NCI-H345 (cell line): ENCODE measurements at regions not wholly inside any gene's neighbourhood (a gene's known extent, or its start where the extent isn't known, plus 50 kb on each side); places are given as distances from the start of the nearest gene placed in this dataset.

Experiments used
- DNase-seq: peaks from one replicate; lab custom pipeline; 2025; lab: John Stamatoyannopoulos, UW

DNA sequence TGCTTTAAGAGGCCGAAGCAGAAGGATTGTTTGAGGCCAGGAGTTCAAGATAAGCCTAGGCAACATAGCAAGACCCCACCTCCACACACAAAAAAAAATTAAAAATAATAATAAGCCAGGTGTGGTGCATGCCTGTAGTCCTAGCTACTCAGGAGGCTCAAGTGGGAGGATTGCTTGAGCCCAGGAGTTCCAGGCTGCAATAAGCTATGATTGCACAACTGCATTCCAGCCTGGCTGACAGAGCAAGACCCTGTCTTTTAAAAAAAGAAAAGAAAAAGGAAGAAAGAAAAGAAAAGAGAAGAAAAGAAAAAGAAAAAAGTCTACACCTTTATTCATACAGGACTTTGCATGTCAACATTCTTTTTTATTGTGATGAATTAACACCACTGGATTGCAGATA is 2125.8 kb downstream of the MAT2B start:
- no peak for DNase-seq

DNA sequence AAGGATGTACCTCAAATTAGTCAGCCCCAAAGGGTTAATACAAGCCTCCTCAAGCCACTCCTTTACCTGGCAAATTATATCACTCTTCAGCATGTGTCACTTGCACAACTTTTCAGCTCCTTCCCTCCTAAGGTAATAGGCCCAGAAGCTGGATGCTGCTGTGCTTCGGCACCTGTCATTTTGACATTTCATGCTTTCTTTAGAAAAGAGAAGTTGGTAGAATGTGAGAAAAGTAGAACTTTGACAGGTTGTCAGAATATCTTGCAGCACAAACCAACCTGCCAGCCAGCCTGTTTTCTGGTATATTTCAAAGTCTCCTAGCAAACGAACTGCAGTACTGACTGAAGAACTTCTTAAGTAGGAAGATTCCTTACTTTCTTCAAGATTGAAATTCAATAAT is 2136.9 kb downstream of the MAT2B start:
- DNase-seq, result no peak

DNA sequence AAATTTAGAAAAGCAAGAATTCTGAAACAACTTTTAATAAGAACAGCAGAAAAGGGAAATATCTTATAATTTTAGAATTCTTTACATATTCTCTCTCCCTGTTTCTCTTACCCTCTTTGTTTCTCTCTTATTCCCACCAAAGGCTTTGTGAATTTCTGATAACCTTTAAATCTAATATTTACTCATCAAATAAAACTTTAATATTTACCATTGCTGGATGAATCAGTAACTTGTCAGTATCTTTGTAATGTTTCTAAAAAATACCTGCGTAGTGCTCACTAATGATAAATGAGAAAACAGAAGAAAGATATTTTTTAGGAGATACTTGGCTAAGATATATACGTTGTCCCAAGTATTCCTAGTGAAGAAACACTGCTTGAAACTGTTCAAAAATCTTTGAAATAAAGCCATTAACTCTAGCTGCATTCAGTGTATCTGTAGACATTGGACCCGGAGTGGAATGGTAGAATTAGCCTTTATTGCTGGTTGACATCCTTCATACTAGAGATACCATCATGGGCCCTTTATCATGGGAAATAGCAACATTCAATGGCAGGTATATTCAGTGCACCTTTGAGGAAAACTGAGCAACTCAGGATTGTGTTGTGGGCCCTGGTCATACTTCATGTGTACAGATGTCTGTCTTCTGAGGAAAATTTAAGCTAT is 2160.4 kb downstream of the MAT2B start:
- no peak for DNase-seq

DNA sequence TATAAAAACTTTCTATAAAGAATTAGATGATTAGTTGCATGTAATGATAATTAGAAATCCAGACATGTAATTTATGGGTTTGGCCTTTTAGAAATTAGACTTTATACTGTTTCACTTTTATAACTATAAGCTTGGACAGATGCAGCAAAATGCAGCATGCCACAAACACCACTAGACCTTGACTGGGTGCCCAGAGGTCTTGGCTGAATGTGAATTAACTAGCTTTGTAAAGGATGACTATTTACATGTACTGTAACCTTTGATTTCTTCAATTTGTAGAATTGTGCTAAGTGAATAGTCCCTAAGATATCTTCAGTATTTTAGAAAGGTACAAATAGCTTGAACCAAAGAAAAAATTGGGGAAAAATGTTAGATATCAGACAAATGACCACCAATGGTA is 2168.1 kb downstream of the MAT2B start:
- no peak for DNase-seq

DNA sequence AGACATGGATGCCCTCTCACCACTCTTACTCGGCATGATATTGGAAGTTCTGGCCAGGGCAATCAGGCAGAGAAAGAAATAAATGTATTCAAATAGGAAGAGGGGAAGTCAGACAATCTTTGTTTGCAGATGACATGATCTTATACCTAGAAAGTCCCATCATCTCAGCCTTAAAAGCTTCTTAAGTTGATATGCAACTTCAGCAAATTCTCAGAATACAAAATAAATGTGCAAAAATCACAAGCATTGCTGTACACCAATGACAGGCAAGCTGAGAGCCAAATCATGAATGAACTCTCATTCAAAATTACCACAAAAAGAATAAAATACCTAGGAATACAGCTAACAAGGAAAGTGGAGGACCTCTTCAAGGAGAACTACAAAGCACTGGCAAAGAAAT is 2190.4 kb downstream of the MAT2B start:
- DNase-seq, result no peak

DNA sequence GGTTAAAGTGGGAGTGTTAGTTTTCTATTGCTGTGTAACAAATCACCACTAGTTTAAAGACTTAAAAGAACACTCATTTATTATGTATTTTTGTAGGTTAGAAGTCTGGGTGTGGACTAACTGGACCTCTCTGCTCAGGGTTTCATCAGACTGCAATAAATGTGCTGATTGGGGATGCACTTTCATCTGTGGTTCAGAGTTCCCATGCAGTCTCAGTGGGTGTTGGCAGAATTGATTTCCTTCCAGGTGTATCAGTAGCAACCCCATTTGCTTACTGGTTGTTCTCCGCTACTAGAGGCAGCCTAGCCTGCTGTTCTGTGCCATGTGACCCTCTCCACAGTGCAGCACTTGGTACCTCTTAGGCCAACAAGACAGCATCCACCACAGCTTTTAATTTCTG is 2200.5 kb downstream of the MAT2B start:
- DNase-seq, result no peak

DNA sequence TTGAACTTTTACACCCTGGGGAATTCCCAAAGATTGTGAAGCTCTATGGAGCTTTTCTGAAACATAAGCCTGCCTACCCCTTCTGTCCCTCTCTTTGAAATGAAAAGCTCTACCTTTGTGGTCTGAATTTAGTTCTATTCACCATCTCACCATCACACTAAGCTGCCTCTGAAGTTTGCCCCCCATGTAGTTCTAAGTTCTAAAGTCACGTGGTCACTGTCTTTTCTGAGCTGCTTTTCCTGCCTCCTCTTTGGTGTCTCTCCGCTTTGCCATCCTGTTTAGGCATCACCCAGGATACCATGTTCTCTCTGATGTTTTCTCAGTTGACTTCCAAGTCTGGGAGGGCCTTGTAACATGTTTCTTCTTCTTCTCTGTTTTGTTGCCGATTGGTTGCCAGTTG is 2206.6 kb downstream of the MAT2B start:
- DNase-seq, result no peak

DNA sequence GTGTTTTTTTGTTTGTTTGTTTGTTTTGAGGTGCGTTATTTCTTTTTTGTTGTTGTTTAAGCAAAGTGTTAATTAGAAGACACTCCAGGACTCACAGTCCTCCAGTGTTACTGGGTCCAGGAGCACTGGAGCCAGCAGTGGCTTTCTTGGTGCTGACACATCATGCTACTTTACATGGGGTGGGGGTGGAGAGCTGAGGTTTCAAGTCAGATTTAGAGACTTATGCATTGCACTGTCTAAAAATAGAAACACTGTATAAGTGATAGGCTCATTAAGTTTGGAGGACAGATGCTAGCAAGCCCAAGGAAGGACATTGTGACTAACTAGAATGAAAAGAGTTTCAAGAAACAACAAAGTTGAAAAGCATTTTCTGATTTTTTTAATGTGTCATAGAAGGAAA is 2209.2 kb downstream of the MAT2B start:
- no peak for DNase-seq

DNA sequence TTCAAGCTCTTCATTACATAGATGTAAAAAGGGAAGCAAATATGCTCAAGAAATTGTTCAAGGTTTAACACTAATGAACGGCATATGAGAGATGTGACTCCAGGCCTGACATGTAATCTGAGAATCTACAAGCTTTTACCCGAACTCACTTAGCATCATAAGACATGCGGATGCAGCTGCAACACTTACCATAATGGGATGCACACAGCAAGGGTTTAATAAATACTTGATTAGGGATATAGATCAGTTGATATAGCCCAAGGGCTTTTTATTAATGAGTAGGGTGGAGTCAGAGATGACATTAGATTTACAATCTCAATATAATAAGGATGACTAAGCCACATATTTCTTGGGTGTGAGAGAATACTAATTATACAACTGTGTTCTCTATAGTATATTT is 2215.5 kb downstream of the MAT2B start:
- DNase-seq, result no peak

DNA sequence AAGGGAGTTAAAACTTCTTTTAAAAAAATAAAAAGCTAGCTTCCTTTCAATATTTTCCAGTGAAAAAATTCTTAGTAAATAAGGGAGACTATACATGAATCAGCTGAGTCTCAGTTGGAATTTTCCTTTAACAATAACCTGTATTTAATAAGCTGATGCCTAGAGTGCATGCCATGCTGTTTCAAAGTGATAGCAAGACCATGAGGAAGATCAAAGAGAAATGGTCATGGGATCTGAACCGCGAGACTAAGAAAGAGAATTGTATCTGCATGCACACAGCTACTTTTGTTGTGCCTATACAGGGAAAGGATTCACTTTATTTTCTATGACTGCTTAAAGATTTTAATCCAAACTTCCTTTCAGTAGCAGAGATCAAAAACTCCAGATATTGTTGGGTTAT is 2217.0 kb downstream of the MAT2B start:
- DNase-seq, result no peak

DNA sequence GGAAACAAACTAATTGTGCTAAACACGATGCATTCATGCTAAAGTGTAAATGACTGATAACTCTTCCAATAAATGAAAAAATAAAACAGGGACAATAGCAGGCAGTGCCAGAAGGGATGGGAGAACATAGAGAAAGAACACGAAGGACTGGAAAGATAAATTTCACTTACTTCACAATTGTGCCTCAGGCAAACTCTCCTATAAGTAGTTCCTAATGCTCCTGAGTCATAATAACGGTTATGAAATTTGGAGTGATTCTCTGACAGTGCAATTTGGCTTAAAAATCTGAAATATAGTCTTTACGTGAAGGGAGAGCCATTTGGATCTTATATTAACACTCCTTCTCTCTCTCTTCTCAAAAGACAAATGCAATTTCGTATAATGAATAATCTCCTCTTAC is 2218.5 kb downstream of the MAT2B start:
- no peak for DNase-seq

DNA sequence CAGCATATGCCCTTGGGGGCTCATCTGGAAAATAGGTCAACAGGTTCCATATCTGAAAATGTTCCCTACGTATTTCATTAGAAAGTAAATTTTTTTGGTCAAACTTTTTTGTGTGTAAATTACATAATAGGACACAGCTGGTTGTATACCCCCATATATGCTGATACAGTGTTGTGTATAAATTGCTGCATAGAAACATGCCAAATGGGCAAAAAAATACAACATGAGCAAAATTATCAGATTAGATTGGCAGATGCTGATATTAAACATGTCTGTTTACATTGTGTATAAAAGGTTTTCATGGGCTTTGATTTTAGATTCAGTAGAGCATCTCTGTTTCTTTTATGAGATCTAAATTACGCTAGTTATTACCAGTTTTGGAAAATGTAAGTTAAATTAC is 2223.0 kb downstream of the MAT2B start:
- DNase-seq, result no peak

DNA sequence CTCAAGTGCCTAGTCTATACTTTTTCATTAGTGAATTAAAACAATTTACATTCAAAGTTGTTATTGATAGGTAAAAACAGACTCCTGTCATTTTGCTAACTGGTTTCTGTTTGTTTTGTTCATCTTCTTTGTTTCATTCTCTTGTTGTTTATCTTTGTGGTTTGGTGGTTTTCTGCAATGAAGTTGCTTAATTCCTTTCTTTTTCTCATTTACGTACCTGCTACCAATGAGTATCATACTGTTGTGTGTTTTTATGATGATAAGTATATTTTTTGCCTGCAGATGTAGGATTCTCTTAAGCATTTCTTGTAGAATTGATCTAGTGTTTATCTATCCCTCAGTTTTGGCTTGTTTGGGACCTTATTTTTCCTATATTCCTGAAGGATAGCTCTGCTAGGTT is 2230.0 kb downstream of the MAT2B start:
- no peak for DNase-seq

DNA sequence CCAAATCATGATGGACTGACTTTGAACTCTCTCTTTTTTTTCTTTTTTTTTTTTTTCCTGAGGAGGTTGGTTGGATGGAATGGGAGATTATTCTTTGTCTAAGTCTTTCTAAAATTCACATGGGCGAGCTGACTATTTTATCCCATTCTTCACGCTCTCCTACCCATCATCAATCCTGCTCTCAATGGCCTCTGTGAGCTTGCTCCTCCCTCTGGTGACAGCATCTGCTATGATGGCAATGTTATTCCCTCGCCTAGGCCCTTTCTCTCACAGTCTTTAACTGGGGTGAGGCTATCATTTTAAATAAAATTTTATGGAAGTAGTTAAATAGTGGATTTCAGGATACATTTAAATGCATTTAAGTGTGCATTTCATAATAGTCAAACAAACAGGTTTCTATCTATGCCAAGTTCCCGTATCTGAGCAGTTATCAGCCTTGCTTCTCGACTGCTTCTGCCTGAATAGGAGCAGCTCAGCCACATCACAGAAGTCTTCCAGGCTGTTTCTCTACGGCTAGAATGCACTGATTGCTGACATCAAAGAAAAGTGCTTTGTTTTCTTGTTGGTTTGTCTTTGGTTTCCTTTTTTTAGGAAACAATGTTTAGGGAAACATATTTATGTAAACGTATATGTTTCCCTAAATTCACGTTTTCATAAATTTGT is 2233.8 kb downstream of the MAT2B start:
- DNase-seq, result no peak

DNA sequence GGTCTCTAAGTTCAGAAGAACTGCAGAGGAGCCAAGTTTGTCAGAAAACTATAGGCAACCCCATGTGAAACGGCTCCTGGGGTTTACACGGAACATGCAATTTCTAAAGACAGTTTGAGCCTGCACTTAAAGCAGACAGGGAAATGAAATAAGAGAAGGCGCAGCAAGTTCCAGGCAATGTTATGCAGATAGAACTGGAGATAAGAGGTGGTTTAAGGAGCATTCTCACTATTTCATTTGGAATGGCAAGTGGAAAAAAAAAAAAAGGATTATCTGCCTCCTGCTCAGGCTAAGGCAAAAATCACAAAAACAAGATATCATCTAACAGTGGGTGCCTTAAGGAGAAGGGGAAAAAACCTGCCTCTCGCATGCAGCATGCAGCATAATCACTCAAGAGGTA is 2252.4 kb downstream of the MAT2B start:
- DNase-seq, result no peak

DNA sequence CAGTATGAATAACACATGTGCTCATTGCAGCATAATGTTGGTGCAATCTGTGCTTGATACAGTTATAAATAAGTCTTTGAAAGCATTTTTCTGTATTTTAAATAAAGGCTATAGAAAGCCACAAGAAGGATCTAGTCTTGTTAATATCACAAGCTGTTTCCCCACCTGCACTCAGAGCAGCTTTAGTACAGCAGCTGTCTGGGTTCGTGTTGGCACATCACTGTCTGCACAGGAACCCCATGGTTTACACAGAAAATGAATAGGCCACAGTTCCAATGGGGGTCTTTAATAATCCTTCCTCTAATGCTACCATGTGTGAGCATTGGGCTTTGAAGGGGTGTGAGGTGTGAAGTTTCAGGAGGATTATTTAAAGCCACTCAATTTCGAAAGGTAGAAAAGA is 2269.7 kb downstream of the MAT2B start:
- no peak for DNase-seq

DNA sequence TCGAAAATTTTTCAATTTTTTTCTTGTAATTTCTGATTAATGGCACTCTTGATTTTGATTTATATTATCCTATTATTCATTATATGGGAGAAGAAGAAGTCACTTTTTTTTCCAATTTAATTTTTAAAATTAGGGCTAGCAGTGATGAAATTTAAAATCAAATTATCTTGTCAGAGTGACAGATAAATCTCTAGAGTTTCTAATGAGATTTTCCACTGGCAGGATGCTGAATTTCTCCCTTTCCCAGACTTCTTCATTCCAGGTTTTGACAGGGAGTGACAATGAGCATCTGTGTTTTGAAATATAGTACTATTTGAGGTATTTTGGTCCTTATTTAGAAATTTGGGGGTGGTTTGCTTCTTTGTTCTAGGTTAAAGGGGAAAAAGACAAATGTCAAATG is 2274.1 kb downstream of the MAT2B start:
- DNase-seq, result no peak

DNA sequence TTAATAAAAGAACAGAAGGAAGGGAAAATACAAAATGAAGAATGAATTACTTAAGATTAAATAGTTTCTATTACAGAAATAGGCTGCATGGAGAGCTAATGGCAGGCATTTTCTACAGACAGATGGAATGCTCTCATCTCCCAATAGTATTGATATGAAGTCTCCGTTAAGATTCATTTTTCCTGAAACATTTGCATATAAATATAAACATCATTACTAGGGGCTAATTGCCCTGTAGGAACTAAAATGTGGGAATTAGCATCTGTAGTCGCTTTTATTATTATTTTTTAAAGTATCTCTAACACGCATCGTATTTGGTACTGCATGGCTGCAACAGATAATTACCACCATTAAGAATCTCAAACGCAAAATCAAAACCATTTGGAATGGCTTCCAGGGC is 2275.5 kb downstream of the MAT2B start:
- DNase-seq, result no peak

DNA sequence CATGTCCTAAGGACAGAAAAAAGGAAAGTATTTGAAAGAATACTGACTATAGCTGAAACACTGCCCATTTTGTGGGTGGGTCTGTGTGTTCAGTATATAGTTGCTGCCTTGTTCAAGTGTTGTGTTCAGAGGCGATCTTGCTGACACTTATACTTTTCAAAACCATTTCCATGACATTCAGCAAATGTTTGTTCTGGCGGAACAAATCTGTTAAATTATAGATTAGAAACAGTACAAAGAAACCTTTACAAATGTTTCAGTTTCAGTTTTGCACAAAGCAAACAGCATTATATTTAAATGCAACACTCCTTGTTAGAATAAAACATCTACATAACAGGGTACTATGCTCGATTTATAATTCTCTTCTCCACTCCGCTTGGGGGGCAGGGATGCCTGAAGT is 2276.3 kb downstream of the MAT2B start:
- no peak for DNase-seq

DNA sequence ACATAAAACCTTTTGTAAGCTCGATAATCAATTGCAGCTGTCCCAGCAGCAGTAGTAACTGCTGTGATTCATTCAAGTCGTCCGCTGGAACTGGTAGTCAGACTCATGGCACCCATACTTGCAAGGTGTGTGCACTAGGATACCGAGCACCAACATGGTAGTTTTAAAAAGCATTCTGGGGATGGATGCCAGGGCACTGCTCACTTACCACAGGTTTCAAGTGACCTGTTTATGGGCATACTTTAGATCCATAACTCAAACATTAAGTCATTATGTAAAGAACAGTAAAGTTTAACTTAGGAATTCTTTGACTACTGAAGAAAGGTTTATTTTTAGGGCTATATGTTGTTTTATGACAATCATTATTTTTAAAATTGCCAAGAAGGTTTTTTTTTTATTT is 2277.6 kb downstream of the MAT2B start:
- no peak for DNase-seq

DNA sequence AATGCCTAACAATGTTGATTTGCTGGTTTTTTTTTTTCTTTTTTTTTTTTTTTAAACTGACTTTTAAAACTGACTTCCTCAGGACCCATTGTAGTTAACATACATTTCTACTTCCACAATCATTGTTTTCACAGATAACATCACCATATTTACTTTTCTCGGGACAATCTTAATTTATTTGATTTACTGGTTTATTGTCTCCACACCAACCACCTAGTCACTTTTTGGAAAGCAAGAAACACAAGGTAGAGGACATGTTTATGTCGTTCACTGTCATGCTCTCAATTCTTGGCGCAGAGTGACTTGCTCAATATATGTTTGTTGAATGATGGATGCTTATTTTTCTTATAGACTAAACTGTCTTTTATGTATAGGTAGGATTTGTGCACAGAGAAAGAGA is 2280.7 kb downstream of the MAT2B start:
- no peak for DNase-seq

DNA sequence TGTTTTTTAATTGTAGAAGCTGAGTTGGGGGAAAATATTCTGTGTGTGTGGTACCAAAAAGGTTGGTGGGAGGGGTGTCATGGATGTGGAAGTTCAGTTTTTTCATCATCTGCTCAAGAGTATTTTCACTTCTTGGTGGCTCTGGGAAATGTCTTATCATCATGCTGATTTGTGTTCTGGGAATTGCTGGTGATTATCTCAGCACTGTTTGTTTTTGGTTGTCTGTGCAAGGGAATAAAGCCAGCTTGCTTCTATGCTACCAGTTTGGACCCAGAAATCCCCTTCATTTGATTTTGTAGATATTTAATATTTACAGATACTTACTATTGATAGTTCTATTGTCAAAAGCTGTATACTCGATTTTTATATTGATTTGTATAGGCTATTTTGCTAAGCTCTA is 2289.7 kb downstream of the MAT2B start:
- no peak for DNase-seq

DNA sequence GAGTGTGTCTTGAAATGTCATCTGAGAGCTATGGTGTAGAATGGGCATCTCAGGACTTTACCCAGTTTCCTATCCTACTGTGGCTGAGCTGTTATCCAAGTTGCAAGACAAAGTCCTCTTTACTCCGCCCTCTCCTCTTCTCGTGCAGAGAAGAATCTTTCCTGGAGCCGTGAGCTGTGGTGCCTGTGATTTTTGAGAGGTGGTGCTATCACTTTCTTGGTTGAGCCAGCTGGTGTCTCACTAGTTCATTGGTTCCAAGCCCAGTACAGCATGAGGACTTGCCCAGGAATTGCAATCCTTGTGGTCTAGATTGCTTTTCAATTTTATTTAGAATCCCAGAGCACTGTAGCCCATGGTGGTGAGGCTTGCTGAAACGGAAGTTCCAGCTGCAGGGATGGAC is 2300.3 kb downstream of the MAT2B start:
- DNase-seq, result no peak

DNA sequence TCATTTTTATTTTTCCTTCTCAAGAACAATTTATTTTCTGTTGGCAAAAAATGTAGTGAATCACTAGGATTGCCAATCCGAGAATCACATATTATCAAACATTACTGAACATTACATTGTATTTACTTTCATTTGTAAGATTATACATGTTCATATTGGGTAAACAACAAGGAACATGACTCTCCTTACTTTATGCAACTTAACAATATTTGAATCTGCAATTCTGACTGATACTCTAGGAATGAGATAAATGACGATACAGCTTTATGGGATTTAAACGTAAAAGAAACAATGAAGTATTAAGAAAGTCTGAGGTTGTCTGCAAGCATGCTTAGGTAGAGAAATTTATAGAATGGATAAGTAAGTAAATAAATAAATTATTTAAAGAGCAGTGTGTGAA is 2302.9 kb downstream of the MAT2B start:
- no peak for DNase-seq
